GM12874 (cell line): ENCODE measurements at regions not wholly inside any gene's neighbourhood (a gene's known extent, or its start where the extent isn't known, plus 50 kb on each side); places are given as distances from the start of the nearest gene placed in this dataset.

Experiments
- TF ChIP-seq, protein P1 (sequence below): IDR thresholded peaks from 2 replicates; pipeline ENCODE4 v1.5.1; 2011; ENCODE audit warnings: low read depth, mild to moderate bottlenecking, control low read depth, low read length, moderate library complexity; ENCODE audit not compliant: insufficient read depth

DNA sequence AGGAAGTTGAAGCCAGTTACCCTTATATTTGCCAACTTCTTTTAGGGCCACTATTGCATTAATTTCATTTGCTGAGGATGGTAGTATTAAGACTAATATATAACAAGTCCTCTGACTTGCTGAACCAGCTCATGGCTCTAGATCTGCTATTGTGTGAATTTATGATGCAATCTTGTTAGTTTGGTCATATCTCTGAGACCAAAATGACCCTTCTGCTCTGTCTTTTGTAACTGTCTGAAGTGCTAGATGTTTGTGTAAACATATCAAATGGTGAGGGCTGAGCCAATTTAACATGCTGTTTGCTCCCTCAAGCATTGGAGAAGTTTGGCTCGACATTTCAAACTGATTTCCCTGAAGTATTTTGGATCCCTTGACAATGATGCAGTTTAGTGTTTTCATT, 106.9 kb upstream of the PTGFR start:
- TF ChIP-seq, protein P1, sequence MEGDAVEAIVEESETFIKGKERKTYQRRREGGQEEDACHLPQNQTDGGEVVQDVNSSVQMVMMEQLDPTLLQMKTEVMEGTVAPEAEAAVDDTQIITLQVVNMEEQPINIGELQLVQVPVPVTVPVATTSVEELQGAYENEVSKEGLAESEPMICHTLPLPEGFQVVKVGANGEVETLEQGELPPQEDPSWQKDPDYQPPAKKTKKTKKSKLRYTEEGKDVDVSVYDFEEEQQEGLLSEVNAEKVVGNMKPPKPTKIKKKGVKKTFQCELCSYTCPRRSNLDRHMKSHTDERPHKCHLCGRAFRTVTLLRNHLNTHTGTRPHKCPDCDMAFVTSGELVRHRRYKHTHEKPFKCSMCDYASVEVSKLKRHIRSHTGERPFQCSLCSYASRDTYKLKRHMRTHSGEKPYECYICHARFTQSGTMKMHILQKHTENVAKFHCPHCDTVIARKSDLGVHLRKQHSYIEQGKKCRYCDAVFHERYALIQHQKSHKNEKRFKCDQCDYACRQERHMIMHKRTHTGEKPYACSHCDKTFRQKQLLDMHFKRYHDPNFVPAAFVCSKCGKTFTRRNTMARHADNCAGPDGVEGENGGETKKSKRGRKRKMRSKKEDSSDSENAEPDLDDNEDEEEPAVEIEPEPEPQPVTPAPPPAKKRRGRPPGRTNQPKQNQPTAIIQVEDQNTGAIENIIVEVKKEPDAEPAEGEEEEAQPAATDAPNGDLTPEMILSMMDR: no peak

DNA sequence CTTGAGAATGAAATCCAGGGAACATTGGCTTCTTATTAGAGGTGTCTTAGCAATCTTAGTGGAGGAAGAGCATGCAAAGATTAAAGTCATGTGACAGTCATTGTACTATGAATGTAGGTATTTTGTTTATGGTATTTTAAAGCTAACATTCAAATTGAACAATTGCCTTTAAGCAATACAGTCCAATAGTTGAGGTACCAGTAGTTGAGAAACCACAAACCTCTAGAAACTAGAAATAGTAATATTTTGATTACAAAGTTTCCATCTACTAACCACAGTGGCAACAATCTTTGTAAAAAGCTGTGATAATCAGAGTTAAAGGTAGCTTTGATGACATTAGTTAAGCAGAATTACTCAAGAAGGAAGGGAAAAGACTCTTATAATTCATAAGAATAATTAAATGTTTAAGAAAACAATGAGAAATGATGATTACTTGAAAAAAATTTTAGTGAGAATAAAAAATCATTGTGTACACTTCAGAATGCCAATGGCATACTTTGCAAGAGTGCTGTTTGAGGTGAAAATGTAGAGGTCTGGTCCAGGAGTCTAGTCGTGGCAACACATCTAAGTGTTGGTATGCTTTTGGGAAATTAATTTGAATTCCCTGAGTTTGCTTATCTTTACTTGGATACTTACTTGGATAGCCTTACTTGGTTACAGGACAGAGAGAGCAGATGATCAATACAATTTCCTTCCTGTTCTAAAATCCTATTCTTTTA, 104.9 kb upstream of the PTGFR start:
- TF ChIP-seq, protein P1: no peak

DNA sequence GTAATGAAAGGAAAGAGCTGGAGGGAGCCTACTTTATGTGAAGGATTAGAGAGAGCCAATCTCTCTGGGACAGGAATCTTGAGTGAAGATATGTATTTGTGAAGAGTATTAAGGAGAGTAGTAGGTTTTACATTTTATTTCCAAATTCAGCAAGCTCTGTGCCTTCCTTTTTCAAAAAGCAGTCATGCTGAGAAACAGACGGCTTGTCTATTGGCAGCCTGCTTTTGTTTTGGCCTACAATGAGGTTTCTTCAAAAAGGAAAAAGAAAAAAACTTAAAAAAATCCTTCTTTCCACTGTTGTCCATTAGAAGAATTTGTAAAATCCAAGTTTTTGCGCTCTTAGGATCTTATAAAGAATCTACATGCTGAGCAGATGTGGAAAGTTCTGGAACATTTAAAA, 103.6 kb upstream of the PTGFR start:
- TF ChIP-seq, protein P1: no peak

DNA sequence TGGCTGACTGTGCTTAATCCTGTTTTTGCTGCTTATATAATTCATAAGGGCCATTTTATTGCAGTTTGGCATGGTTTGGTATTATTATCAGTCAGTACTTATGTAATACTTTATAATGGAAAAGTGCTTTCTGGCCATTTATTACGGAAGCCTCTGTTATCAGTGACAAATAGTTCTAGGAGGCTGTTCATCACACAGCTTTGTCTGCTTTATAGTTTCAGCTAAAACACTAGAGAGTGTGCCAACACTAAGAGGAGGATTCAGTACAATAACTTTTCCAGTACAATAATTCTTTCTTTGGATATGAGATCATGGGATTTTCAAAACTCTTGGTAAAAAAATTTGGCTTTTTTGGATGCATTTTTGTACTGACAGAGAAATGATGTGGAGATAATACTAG, 102.9 kb upstream of the PTGFR start:
- TF ChIP-seq, protein P1: no peak

DNA sequence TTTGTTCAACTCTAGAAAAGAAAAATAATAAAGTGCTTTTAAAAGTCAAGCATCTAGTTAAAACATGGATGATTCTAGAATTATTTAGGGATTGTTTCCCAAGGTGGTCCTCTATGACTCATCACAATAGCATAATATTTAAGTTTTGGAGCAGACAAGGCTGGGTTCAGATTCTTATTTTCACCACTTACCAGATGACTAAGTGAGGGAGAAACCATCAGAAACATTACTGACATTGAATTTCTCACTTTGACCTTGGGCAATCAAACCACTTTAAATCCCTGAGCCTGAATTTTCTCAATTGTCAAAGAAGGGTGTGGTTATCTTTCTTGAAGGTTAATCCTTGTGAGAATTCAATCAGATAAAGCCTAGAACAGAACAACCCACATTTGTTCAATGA, 102.5 kb upstream of the PTGFR start:
- TF ChIP-seq, protein P1: no peak

DNA sequence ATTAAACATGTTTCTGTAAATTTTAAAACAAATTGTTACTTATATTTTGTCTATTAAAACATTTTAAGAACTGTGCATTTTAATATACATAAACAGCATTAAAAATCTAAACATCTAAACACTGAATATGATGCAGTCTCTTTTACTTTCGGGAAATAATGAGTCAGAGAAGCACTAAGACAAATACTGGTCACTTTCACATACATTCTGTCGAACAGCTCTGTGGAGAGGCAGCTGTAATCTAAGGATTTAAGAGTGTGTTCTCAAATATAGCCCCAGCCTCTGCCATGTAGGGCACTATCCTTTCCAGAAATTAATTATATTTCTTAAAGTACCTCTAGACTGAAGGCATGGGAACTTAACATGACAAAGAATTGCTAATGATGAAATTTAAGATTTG, 89.6 kb upstream of the PTGFR start:
- TF ChIP-seq, protein P1: no peak

DNA sequence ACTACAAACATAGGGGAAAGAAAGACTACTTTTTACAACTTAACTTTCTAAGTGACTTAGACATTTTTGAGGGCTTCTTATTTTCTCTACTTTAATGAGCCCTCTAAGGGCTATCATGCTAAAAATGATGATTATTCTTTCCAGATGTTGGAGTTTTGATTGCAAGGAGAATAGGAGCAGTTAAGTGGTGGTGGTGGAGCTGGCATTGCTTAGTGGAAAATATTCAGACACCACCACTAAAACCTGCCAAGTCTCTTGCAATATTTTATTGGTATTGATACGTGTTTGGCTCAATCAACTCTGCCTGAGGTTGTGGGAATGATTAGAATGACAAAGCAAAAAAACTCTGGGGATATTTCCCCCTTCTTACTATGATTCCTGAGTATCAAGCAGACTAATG, 82.6 kb upstream of the PTGFR start:
- TF ChIP-seq, protein P1: no peak
